ENCODE measurements at regions not wholly inside any gene's neighbourhood (a gene's known extent, or its start where the extent isn't known, plus 50 kb on each side); places are given as distances from the start of the nearest gene placed in this dataset.

GRCh38 chr4:115219315-115219860 lies 106.0 kb upstream of the NDST4 start:
- no peak for TF ChIP-seq POLR2A (IDR thresholded peaks at IDR 0.05; ENCODE audit: low read depth, low read length)
- no peak for TF ChIP-seq TAF1 (IDR thresholded peaks at IDR 0.05; ENCODE audit: borderline replicate concordance, low read depth, low read length)
- TF ChIP-seq POLR2AphosphoS5 (IDR thresholded peaks at IDR 0.05; ENCODE audit: low read depth, low read length): no peak
